Glutamatergic neuron (in vitro differentiated cells): ENCODE measurements at regions not wholly inside any gene's neighbourhood (a gene's known extent, or its start where the extent isn't known, plus 50 kb on each side); places are given as distances from the start of the nearest gene placed in this dataset.

Experiments
- DNase-seq: peaks from one replicate; pipeline ENCODE4 v3.0.0; 2022
- H3K27ac Mint-ChIP-seq: one replicate; pipeline ENCODE4 v1.8.0; 2020; ENCODE audit warnings: mild to moderate bottlenecking, mixed read lengths, inconsistent platforms; ENCODE audit not compliant: unreplicated experiment
- H3K27me3 Mint-ChIP-seq: one replicate; pipeline ENCODE4 v1.8.0; 2020; ENCODE audit warnings: mild to moderate bottlenecking, moderate library complexity, mixed read lengths, inconsistent platforms; ENCODE audit not compliant: unreplicated experiment
- H3K36me3 Mint-ChIP-seq: one replicate; pipeline ENCODE4 v1.8.0; 2020; ENCODE audit warnings: mild to moderate bottlenecking, mixed read lengths, inconsistent platforms; ENCODE audit not compliant: unreplicated experiment
- H3K4me1 Mint-ChIP-seq: one replicate; pipeline ENCODE4 v1.8.0; 2020; ENCODE audit warnings: mild to moderate bottlenecking, low read depth, mixed read lengths, inconsistent platforms; ENCODE audit not compliant: unreplicated experiment
- H3K4me3 Mint-ChIP-seq: one replicate; pipeline ENCODE4 v1.8.0; 2020; ENCODE audit warnings: mild to moderate bottlenecking, mixed read lengths, inconsistent platforms; ENCODE audit not compliant: unreplicated experiment
- H3K9me3 Mint-ChIP-seq: one replicate; pipeline ENCODE4 v1.8.0; 2020; ENCODE audit warnings: mild to moderate bottlenecking, moderate library complexity, mixed read lengths, inconsistent platforms; ENCODE audit not compliant: unreplicated experiment
- CTCF ChIP-seq: fragments of 200-600 bp; sonication (generic); IDR thresholded peaks from one replicate; pipeline ENCODE4 v1.5.0; 2021; ENCODE audit not compliant: partially characterized antibody, unreplicated experiment

- H3K9me3 Mint-ChIP-seq: peaks cover 2% of the 10 kb centered on the region
- peaks cover 1% of the 10 kb centered on the region for H3K27me3 Mint-ChIP-seq
- H3K27ac Mint-ChIP-seq: no peak overlapping the region
- H3K4me1 Mint-ChIP-seq: peaks cover 2% of the 10 kb centered on the region
- no peak overlapping the region for H3K4me3 Mint-ChIP-seq
- H3K36me3 Mint-ChIP-seq: peaks cover 4% of the 10 kb centered on the region
- no peak for DNase-seq
- no peak for TF ChIP-seq CTCF
Observed at GRCh38 chr4:41399231-41399630, 138.7 kb upstream of the LIMCH1 start.

GRCh38 chr4:41400296-41400695 is 137.7 kb upstream of the LIMCH1 start:
- Mint-ChIP-seq H3K4me1 (peaks cover 2% of the 10 kb centered on the region), H3K9me3 (peaks cover 2% of the 10 kb centered on the region), H3K27me3 (peaks cover 1% of the 10 kb centered on the region), H3K27ac (no peak overlapping the region), H3K4me3 (no peak overlapping the region), H3K36me3 (peaks cover 4% of the 10 kb centered on the region)
- TF ChIP-seq CTCF: no peak
- DNase-seq: no peak

DNA sequence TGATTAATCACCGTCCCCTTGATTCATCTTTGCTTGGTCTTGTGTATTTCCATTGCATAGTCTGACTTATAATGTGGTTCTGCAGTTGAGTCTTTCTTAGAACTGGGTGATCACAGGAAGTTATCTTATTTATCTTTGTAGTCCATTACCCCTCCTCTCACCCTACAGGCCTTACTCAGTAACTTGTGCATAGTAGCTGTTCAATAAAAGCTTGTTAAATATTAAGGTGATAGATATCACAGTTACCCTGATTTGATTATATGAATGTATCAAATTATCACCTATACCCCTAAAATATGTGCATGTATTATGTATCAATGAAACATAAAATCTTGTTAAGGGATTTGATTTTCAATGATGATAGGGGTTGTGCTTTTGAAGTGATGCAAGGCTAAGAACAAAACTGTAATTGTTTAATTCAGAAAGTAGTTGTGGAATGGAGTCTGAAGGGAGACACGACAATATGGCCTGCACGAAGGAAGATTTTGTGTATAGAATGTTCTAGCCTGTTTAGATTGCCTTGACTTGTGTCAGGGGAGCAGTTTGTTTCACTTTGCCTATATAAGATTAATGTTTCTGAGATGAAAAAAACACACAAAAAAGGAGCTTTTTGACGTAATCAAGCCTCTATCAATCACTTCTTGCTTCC is 132.4 kb upstream of the LIMCH1 start:
- Mint-ChIP-seq H3K36me3 (peaks cover 4% of the 10 kb centered on the region), H3K27ac (no peak overlapping the region), H3K27me3 (no peaks in the 10 kb centered on the region), H3K9me3 (peaks cover 2% of the 10 kb centered on the region), H3K4me1 (no peaks in the 10 kb centered on the region), H3K4me3 (no peak overlapping the region)
- TF ChIP-seq CTCF: no peak
- DNase-seq: no peak

GRCh38 chr4:41406113-41406516 is 131.8 kb upstream of the LIMCH1 start:
- peaks cover 4% of the 10 kb centered on the region for H3K36me3 Mint-ChIP-seq
- peaks cover 2% of the 10 kb centered on the region for H3K9me3 Mint-ChIP-seq
- H3K27me3 Mint-ChIP-seq: no peaks in the 10 kb centered on the region
- H3K4me1 Mint-ChIP-seq: no peaks in the 10 kb centered on the region
- no peak overlapping the region for H3K27ac Mint-ChIP-seq
- DNase-seq: no peak
- no peak overlapping the region for H3K4me3 Mint-ChIP-seq
- TF ChIP-seq CTCF: no peak

GRCh38 chr4:41408150-41408549 is 129.8 kb upstream of the LIMCH1 start:
- TF ChIP-seq CTCF: no peak

More at GRCh38 chr4:41408150-41408549, 129.8 kb upstream of the LIMCH1 start:
- no peak overlapping the region for H3K4me3 Mint-ChIP-seq
- peaks cover 4% of the 10 kb centered on the region for H3K36me3 Mint-ChIP-seq
- no peak overlapping the region for H3K27ac Mint-ChIP-seq
- H3K4me1 Mint-ChIP-seq: no peaks in the 10 kb centered on the region
- peaks cover 2% of the 10 kb centered on the region for H3K9me3 Mint-ChIP-seq
- no peak for DNase-seq
- H3K27me3 Mint-ChIP-seq: no peaks in the 10 kb centered on the region
